GM21381 (cell line): ENCODE measurements at regions not wholly inside any gene's neighbourhood (a gene's known extent, or its start where the extent isn't known, plus 50 kb on each side); places are given as distances from the start of the nearest gene placed in this dataset.

Experiments
- ATAC-seq: cut with Tn5 transposase; IDR thresholded peaks from one replicate; pipeline ENCODE4 v1.9.1; 2021; ENCODE audit warnings: mild to moderate bottlenecking, moderate library complexity; ENCODE audit not compliant: unreplicated experiment

DNA sequence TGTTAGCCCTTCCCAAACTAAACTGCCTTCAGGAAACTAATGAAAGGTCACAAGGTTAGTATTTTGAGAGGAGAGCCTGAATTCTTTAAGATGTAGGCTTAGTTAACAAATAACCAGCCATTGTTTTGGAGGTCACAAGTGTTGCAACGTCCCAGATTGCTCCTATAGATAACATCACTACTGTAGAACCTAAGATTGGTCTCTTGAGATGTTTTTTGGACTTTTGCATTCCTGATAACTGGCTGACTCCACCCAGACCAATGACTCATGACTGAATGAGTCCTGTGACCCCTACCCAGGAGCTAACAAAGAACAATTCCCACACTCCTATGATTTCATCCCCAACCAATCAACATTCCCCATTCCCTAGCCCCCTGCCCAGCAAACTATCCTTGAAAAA lies 178.8 kb downstream of the SCP2D1 start:
- no peak for ATAC-seq

DNA sequence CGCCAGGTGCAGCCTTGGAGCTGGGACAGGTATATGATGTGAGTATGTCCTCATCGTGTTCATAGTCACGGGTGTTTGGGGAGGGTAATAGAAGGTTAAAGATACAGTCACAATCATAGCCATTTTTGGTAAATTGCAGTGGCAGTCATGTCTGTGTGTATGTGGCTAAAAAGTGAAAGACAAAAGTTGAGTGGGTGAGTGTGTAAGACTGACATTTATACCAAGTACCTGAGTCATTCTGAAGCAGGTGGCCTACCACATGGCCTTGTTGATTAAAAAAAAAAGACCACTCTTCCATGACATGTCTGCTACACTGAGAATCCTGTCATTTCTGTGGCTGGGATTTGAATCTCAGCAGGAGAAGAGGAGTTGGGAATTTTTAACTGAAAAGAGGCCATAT lies 181.9 kb downstream of the SCP2D1 start:
- ATAC-seq, result no peak

DNA sequence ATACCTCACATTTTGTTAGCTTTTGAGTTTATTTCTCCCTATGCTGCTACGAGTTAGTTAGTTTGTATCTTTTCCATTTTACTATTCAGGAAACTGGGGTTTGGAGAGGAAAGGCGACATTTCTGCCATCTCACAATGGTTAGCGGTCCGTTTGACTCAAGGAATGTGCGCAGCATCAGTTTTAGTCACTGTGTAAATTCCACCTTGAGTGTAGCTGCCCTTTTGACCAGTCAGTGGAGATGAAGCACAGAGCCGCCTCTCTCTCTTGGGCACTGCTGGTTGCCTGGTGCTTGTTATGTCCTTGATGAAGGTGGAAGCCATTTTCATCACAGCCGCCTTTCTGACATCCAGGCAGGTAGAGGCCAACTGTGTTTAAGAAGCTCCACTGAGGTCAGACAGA lies 185.5 kb downstream of the SCP2D1 start:
- ATAC-seq, result no peak

DNA sequence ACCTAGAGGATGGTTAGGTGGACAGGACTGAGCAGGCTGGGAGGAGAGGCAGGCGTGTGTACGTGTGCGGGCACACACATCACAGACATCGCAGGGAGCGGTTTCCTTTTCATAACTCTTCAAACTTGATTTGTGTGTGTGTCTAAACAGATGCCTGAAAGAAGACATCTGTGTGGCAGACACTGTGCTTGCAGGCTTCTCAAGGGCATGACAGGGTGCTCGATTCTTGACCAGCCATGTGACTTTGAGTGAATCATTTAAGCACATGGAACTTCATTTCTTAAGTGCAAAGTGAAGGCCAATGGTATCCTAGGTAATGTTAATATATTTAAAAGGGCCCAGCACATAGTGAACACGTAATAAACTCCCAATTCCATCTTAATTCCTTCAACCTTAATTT lies 186.5 kb downstream of the SCP2D1 start:
- no peak for ATAC-seq

DNA sequence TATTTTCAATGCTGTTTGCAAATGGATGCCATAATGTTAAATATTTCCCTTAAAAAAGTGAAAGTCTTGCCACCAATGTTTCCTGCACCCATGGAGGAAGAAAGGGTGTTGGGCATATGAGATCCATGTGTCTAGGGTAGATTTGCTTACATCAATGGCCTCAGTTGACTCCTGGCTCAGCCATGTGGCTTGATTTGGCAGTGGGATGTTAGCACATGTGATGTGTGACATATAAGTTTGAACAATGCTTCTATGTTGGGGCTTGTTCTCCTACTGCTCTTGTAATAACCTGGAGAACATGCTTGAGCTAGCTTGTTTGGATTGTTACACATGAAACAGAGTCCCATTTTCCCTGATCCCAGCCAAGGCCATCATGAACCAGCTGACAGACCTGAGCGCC lies 187.6 kb downstream of the SCP2D1 start:
- no peak for ATAC-seq

DNA sequence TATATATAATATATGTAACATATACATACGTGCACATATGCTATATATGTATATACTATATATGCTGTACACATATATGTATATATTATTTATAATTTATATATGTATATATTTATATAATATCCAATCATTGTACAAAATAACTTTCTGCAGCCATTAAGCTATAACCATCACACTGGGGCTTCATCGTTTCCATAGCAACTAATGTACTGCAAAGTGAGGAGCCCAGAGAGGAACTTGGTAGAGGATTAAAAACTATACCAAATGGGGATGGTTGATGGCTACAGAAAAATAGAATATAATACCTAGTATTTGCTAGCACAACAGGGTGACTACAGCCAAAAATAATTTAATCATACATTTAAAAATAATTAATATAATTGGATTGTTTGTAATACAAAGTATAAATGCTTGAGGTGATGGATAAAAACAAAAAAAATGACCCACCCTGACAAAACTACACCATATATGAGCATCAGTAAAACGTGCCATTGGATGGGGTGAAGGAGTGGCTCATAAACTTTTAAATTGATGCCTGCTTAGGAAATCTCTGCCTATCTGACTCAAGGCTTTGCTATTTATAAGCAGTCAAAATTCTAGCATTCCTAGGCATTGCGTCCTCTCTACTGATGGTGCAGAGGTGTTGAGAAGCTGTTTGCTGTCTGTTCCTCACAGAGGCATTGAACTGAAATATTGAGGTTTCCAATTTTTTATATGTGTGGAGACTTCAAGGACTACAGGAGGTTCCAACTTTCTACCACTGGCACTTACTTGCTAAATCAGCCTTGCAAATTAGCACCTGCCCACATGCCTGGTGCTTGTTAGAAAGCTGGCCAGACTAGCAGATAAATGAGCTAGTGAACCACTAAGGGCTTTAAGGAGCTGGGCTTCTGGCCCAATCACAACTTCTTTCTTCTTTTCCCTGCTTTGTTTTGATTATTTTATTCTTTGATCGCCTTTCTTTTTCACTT lies 190.1 kb downstream of the SCP2D1 start:
- ATAC-seq, result no peak

DNA sequence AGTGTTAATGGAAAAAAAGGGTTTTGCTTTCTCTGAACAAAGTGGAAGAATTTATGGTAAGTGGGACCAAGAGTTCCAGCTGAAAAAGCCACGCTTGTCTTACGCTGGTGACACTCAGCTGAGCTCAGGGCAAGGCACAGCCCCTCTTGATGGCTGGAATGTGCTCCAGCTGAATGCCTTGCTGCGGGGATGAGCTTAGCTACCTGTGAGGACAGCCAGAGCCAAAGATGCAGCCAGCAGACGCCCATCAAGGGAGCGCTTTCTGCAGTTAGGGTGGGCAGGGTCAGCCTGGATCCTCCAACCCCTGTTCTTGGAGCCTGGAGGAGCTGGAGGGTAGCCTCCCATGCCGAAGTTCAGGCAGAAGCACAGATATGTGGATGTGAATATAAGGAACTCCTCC lies 191.4 kb downstream of the SCP2D1 start:
- ATAC-seq, result no peak

DNA sequence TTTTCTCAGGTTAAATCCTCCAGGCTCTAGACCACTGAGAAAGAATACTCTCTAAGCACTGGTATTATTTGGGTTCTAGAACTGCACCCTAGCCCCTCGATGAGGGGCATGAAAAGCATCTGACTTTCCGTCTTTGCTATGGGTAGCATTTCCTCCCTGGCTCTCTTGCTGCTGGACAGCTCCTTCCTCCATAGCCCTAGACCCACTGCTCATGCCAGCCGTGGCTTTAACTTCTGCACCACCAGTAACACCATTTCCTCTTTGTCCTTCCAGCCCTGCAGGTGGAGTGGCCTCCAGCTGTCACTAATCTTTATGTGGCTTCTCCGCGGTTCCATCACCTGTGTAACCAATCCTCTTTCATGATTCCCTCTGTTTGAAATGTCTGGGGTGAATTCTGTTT lies 194.9 kb downstream of the SCP2D1 start:
- ATAC-seq, result no peak

DNA sequence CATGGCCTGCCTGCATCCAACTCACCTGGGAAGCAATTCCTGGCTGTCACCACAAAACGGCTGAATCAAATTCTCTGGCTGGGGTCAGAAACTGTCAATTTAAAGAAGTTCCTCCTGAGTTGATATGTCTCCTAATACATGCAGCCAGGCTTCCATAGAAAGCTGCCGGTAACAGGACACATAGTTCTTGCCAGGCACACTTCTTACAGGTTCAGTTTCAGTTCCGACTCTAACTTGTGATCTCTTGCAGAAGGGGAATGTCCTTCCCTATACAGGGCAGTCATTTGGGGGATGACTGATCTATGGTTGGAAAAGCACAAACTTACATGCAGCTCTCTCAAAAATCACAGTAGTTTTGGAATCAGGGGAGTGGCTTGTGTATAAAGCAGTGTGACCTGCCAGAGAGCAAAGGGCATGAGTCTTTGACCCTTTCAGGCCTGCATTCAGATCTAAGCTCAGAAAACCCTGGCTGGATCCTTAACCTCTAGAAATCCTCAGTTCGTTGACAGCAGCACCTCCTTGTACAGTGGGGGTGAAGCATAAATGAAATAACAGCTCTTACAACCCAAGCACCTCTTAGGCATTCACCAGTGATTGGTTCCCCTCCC lies 195.6 kb downstream of the SCP2D1 start:
- no peak for ATAC-seq

DNA sequence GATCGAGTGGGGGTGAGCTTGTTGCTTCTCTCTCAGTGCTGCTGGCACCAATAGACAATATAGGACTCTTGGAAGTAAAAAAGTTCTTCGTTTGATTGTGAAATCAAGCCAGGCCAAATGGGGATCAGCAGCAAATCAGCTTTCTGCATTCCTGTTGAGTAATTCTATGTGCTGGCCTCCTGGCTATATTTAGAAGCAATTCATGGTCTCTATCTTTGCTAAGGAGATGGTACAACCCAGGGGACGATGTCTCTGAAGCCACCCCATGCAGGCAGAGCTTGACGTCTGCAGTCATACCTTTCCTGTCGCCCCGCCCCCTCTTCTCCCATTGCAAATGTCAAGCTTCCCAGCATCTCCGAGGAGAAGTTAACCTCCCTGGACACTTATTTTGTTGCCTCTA lies 199.1 kb downstream of the SCP2D1 start:
- no peak for ATAC-seq

DNA sequence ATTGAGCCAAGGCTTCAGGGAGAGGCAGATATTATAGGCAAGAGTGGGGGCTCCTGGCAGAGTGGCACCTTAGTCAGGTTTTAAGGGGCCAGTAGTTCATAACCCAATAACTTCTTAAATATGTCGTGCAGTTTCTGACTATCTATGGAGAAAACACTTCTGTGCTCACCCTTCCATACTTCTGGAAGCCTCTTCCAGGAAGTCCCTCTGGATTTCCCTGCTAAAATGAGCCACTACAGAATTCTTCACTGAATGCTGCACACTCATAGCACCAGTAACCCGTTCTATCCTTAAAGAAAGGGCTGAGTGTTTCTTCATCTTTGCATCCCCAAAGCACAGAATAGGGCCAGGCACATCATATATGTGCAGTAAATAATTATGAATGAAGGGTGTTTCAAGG lies 198.5 kb upstream of the SLC24A3 start:
- no peak for ATAC-seq

DNA sequence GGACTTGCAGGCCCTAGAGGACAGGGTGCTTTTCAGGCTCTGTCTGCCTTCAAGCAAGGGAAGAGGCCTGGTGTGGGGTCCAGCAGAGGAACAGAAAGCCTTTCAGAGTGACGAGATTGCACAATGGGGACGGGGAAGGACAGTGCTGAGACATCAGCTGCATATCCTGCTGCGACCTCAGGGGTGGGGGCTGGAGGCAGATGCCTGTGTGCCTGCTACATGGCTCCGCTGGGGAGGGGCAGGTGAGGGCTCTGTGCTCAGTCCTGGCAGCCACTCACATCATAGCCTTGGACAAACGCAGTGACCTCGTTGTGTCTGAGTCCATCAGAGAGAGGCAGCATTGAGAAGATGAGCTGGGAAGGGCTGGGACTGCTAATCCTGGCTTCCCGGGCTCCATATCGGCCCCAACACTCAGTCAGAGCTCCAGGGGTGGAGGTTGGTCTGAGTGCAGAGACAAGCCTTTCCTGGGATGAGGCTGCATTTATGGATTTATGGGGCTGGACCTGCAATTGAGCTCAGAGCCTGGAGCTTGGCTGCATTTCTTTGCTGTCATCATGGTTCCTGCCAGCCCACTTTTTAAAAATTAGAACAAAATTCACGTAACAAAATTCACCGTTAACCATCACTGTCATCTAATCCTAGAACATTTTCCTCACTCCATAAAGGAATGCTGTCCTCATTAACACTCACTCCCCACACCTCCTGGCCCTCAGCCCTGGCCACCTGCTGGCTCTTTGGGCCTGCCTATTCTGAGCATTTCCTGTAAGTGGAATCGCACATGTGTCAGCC lies 196.9 kb upstream of the SLC24A3 start:
- ATAC-seq, result no peak

DNA sequence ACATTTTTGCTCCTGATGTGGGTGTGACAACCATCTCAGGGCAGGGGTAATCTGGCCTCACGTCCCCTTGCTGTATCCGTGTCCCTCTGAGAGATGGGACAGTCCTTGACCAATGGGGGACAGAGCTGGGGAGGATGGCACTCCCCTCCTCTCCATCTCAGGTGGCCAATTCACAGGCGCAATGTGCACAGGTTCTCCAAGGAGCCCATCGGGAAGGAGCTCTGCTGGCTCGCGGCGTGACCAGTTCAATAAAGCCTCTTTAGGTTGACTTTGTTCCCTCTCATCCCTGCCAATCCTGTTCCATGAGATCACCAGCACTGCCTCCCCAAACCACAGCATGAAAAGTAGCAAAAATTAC lies 196.3 kb upstream of the SLC24A3 start:
- no peak for ATAC-seq

DNA sequence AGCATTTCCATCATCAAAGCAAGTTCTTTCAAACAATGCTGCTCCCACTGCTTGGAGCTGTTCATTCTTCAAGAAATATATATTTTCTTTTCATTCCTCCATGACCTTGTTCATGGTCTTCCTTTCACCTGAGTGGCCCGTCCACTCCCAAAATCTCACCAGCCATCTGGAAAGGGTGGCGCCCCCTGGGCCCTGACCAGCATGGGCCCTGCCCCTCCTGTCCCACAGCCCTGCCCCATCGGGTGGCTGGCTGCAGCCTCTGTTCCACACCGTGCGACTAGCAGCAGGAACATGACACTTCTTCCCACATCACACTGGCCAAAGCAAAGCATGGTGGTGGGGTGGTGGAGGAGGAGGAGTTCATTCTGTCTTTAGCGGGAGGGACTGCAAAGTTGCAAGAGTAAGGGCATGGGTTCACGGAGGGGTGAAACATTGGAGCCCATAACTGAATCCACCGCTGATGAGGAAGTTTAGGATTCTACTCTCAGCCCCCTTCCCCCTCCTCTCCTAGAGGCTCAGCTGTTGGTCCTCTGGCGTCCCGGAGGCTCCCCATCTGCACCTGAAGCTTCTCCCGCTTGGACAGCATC lies 195.2 kb upstream of the SLC24A3 start:
- no peak for ATAC-seq

DNA sequence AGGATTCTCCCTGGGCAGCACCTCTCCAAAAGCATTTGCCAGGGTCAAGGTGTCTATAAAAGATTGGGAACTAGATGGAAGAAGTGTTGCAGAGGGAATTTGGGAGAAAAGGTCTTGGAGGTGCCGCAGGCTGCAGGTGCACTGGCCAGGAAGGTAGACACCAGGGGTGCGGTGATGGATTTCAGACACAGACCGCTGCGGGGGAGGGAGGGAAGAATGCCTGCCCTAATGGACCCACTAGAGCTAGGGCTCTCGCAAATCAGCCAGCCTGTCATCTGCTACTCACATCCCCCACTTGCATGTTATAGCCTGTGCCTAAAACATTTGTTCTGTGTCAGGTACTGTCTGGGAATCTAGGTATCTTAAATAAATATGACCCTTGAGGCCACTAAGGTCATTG lies 193.6 kb upstream of the SLC24A3 start:
- ATAC-seq, result no peak

DNA sequence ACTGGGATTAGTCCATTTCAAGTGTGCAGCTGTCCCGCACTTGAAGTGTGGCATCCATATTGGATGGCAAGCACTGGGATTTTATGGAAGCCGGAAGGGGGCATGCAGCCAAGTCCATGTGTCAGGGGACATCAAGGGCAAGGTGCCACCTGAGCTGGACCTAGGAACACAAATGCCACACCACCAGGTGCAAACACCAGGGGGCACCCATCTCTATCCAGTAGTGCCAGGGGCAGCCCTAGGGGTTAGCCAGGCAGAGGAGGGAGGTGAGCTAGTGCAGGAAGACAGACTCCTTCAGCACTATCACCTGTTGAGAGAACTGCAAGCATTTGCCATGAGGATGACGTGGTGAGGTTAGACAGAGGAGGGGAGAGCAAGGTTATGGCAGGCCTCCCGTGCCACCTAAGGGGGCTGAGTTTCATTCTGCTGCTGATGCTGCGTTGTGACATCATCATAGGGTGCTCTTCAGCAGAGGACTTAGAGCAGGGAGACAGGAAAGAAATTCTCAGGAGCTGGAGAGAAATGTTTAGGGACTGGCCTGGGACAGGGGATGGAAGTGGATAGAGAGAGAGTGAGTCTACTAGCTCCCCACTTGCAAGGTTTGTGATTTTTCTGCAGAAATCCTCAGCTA lies 192.6 kb upstream of the SLC24A3 start:
- ATAC-seq, result no peak

DNA sequence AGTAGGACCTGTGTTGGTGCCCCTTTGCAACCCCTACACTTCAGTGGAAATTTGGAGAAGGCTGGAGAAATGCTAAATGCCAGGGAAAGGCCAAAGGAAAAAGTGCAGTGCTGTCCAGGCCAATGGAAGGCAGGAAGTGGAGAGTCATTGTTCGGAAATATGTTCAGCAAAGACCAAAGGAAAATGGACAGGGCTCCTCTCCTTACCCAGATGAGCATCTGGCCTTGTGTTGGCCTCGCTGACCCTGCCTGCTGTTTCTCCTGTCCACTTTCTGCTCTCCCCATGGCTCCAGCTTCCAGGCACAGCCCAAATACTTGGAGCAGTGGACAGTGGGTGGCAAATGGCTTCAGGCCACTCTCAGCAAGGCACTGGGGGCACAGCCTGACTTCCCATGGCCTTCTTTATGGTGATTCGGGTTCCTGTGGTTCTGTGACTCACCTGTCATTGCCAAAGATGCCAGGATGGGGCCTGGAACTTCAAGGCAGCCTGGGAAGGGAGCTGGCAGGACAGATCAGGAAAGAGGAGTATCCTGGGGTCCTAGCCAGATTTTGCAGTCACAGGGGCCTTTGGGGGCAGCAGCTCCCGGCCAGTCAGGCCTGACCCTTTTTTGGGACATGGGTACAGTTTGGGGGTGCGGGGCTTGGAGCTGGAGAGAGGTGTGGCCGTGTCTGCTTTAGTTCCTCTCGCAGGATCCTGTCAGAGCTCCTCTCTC lies 190.9 kb upstream of the SLC24A3 start:
- ATAC-seq, result no peak

DNA sequence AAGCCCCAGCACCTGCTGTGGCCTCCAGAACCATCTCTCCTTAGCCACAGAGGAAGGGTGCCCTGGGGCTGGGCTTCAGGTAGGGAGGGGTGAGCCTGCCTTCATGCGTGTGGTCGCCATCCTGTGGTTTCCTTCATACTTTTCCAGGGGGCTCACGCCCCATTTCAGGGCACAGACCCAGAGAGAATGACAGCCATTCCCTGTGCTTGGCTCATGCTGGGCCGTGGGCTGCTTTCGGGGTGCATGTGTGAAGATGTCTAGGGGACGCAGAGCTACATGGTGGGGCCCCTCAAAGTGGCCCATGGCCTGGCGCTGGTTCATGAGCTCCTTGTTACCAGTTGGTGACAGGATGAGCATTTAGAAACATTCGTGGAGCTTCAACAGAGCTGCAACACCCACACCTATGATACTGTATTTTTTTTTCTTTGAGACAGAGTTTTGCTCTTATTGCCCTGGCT lies 190.3 kb upstream of the SLC24A3 start:
- no peak for ATAC-seq

DNA sequence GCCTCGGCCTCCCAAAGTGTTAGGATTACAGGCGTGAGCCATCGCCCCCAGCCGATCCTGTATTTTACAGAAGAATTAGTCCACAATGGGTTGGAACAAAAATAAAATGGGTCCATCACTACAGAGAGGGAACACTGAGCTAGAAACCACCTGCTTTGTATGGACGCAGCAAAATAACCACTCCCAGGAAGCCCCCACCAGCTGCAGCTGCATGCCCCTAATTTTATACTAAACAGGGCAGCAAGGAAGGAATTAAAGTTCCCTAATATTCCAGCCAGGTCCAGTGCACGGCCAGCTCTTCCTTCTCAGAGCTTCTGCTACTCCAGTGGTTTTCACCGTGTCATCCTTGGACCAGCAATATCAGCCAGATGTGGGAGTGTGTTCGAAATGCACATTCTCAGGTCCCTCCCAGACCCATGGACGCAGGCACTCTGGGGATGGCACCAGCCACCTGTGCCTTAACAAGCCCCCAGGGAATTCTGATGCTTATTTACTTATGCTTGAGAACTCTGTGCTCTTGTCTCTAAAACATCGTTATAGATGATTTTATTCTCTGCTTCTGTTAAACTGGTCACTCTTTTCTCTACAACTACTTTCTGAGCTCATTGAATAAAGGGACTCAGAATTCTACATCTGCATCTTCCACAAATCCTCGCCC lies 189.5 kb upstream of the SLC24A3 start:
- ATAC-seq, result no peak
